ENCODE measurements at regions not wholly inside any gene's neighbourhood (a gene's known extent, or its start where the extent isn't known, plus 50 kb on each side); places are given as distances from the start of the nearest gene placed in this dataset.
"Not testable (repeated sequence)": the region's sequence is repeated elsewhere in the genome, so short reads cannot be mapped to it uniquely, and the experiment has no call there.

DNA sequence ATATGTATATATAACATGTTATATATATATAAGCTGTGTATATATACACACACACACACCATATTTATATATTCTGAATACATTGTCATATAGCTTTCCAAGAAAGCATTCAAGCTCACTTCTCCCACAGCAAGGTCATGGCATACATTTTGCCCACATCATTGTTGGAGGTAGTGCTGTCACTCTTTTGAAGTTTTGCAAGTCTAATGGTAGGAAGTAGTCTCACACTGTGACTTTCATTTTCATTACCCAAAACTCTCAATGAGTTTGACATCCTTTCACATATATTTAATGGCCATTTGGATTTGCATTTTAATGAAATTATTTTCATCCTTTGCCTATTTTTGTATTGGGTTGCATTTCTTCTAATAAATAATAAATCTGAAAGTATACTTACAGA, 59.8 kb upstream of the COX7C start:
- POLR2A ChIA-PET = no interaction called here
- Mint-ChIP-seq H3K9me3 (no peaks in the 10 kb centered on the region), H3K4me3 (no peak overlapping the region), H3K27me3 (no peaks in the 10 kb centered on the region), H3K36me3 (ENCODE audit: low read depth) (no peaks in the 10 kb centered on the region), H3K27ac (no peak overlapping the region), H3K4me1 (no peaks in the 10 kb centered on the region)
- CTCF ChIA-PET = no interaction called here
- no peak for DNase-seq

- Mint-ChIP-seq H3K27ac (no peak overlapping the region), H3K27me3 (no peaks in the 10 kb centered on the region), H3K4me3 (no peak overlapping the region), H3K36me3 (ENCODE audit: low read depth) (no peaks in the 10 kb centered on the region), H3K4me1 (no peaks in the 10 kb centered on the region), H3K9me3 (peaks cover 3% of the 10 kb centered on the region)
- no peak for DNase-seq
- POLR2A ChIA-PET = no interaction called here
- CTCF ChIA-PET = no interaction called here
These were observed 52.4 kb upstream of the COX7C start for GRCh38 chr5:86565197-86565789.

GRCh38 chr5:86566030-86566429, 51.7 kb upstream of the COX7C start:
- H3K36me3 Mint-ChIP-seq (ENCODE audit: low read depth); CTCF ChIA-PET; H3K4me3 Mint-ChIP-seq; H3K9me3 Mint-ChIP-seq; H3K27me3 Mint-ChIP-seq; H3K4me1 Mint-ChIP-seq; DNase-seq; H3K27ac Mint-ChIP-seq; POLR2A ChIA-PET: not testable (repeated sequence)

Measured in activated CD4-positive, alpha-beta memory T cell treated with anti-CD3 and anti-CD28 coated beads, Interleukin-2, amount 10 ng/mL, durations not matched to agents 7 days and 5 days (primary cell).